DND-41 (cell line): ENCODE measurements at regions not wholly inside any gene's neighbourhood (a gene's known extent, or its start where the extent isn't known, plus 50 kb on each side); places are given as distances from the start of the nearest gene placed in this dataset.

Source experiments
- CTCF ChIP-seq: IDR thresholded peaks from 2 replicates; pipeline ENCODE4 v1.5.1; 2012; ENCODE audit warnings: borderline replicate concordance, low read length, moderate library complexity, mild to moderate bottlenecking; ENCODE audit not compliant: poor library complexity, severe bottlenecking; ENCODE audit errors: extremely low read depth
- EZH2 ChIP-seq: IDR thresholded peaks from 3 replicates; pipeline ENCODE4 v1.6.1; 2012; ENCODE audit warnings: borderline replicate concordance, low read depth, mild to moderate bottlenecking, moderate library complexity, low read length, inconsistent platforms; ENCODE audit not compliant: severe bottlenecking

- no peak for TF ChIP-seq EZH2
- no peak for TF ChIP-seq CTCF
Measured at GRCh38 chr13:78897200-78897599, 238.2 kb upstream of the OBI1 start.
